AG10803 (cell line): ENCODE measurements at regions not wholly inside any gene's neighbourhood (a gene's known extent, or its start where the extent isn't known, plus 50 kb on each side); places are given as distances from the start of the nearest gene placed in this dataset.

ENCODE experiments used
- DNase-seq: peaks from one replicate; pipeline ENCODE4 v3.0.0; 2010; ENCODE audit warnings: low read depth
- H3K4me3 ChIP-seq: 2 replicates; pipeline ENCODE4 v1.5.1; 2011; ENCODE audit warnings: mild to moderate bottlenecking, low read length, control low read depth
- TF ChIP-seq, protein P1 (sequence below): conservative IDR thresholded peaks from 2 replicates; pipeline ENCODE4 v1.5.1; 2011; ENCODE audit warnings: mild to moderate bottlenecking, low read length, control low read depth, inconsistent platforms

DNA sequence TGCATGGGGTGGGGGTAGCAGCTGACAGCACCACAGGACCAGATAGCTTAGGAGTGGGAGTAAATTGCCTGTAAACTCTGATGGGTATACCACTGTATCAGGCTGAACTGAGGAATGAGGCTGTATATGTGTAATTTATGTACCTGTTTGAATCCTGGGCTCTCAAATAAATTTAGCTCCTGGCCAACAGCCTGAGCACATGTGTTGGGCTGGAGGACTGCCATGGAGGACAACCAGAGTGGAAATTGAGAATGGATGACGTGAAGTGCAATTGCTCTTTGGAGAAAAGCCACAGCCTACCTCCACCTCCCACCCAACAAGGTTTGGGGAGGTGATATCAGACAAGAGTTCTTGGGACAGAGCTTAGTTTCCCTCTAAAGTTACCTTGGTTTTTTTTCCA, 328.6 kb upstream of the PROK2 start:
- H3K4me3 ChIP-seq = no peak overlapping the region
- TF ChIP-seq, protein P1, sequence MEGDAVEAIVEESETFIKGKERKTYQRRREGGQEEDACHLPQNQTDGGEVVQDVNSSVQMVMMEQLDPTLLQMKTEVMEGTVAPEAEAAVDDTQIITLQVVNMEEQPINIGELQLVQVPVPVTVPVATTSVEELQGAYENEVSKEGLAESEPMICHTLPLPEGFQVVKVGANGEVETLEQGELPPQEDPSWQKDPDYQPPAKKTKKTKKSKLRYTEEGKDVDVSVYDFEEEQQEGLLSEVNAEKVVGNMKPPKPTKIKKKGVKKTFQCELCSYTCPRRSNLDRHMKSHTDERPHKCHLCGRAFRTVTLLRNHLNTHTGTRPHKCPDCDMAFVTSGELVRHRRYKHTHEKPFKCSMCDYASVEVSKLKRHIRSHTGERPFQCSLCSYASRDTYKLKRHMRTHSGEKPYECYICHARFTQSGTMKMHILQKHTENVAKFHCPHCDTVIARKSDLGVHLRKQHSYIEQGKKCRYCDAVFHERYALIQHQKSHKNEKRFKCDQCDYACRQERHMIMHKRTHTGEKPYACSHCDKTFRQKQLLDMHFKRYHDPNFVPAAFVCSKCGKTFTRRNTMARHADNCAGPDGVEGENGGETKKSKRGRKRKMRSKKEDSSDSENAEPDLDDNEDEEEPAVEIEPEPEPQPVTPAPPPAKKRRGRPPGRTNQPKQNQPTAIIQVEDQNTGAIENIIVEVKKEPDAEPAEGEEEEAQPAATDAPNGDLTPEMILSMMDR = no peak
- no peak for DNase-seq

DNA sequence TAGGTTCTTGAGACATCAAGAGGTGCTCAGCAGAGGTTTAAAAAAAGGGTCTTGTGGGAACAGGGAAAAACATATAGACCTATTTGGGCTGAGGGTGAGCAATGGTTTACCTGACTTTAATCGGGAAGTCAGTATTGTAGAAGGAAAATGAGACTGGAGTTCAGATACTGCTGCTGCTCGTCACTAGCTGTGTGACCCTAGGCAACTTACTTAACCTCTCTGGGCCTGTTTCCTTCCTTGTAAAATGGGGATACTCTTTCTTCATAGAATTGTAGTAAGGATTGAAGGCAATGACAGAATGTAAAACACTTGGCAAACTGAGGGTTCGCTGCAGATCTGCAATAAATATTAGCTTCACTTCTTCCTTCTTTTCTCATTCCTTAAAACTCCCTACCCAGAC, 327.5 kb upstream of the PROK2 start:
- TF ChIP-seq, protein P1 = no peak
- no peak for DNase-seq
- H3K4me3 ChIP-seq = no peak overlapping the region

DNA sequence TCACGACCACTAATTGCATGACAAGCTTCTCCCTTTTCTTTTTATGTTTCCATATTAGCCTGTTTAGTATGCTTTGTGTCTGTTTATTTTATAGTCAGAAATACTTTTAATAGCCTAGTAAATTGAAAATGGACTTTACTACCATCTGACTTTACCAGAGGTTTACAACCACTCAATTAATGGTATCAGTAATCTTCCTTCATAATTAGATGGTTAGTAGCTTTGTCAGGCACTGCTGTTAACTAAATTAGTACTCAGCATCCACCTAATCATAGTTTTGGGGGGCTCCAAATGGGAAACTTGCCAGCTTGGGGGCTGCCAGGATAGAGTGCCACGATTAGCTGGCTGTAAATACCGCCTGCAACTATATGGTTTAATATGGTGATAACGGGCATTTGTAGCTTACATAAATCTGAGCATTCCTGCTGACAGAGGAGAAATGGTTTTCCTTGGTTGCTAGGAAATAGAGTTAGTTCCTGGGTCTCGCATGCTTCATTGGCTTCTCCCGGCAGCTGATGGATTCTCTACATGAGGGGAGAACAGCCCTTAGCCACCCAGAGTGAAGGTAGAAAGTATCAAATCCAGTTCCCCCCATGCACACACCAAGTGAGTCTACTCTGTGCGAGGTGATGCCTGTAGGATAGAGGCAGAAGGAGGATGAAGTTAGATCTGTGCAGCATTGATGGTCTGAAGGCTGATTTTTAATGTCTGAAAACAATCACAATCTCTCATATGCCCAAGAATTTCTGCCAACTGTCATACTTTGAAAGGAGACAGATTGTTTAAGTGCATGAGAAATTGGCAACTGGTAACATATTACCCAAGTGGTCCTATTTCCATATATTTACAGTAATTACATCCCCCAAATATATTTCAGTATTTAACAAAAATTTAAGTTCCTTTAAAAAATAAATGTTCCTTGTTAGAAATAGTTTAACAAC, 326.6 kb upstream of the PROK2 start:
- DNase-seq = no peak
- H3K4me3 ChIP-seq = no peak overlapping the region
- TF ChIP-seq, protein P1 = no peak

DNA sequence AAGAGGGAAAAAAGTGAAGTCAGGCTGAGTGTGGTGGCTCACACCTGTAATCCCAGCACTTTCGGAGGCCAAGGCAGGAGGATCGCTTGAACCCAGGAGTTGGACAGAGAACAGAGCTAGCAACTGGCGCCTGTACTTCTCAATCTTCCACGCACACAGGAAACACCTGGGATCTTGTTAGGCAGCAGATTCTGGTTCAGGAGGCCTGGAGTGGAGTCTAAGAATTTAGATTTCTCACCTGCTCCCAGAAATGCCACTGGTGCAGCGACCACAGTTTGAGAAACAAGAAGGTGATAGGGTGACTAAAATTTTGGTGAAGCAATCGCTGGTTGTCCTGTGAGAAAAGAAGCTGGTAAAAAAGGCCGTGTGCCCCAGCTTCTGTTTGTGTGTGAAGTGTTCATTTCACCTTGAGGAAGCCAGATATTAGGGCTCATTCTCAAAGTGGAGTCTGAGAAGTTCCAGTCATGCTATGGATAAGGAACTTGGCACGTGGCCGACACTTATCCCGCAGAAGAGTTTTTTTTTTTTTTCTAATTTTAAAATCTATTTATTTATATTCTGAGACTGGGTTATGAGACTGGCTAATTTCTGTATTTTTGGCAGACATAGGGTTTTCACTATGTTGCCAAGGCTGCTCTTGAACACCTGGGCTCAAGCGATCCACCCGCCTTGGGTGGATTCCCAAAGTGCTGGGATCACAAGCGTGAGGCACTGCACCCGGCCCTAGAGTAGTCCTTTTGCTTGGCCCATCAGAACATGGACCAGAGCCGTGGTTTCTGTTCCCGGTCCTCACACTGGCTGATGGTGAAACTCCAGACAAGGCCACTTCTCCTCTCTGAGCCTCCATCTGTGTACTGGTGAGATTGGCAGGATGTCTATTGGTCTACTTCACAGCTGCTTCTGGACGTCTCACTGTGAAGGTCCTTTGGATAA, 324.6 kb upstream of the PROK2 start:
- TF ChIP-seq, protein P1 = no peak
- no peak for DNase-seq
- H3K4me3 ChIP-seq = no peak overlapping the region

DNA sequence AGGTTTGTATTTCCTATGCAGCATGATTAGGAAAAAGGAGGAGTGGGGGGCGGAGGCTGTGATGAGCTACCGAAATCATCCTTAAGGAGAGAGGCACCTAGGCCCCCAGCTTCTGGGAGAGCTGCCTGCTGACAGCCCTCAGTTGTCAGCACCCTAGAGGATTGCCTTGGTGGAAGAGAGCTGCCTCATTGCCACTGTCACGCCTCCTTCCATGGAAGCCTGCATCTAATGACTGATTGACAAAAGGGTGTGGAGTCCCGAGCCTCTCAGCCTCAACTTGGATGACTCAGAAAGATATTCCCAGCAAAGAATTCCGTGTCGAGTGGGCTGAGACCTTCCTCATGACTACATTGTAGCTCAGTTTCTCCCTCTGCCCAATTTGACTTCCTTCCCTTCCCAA, 320.4 kb upstream of the PROK2 start:
- TF ChIP-seq, protein P1 = no peak
- no peak for DNase-seq
- H3K4me3 ChIP-seq = no peak overlapping the region

DNA sequence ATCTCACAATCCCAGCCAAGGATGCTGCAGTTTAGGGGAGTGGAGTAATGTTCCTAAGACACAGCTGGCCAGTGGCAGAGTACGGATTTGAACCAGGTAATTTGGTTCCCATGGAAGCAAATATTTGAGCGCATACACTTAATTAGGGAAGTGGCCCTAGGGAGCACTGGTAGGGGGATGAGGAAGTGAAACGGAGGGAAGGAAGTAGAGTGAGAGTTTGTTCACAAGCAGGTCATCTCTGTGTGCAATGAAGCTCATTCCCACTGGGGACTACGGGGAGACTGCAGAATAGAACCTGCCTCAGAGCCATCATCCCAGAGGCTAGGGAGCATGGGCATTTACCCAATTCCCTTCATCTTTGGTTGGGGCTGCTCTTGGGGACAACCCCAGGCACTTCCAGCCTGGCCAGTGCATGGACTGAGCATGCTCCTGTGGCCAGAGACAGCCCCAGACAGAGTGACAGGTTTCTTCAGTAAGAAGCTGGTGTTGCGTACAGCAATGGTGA, 317.2 kb upstream of the PROK2 start:
- H3K4me3 ChIP-seq = no peak overlapping the region
- TF ChIP-seq, protein P1 = no peak
- no peak for DNase-seq
